G401 (cell line): ENCODE measurements at regions not wholly inside any gene's neighbourhood (a gene's known extent, or its start where the extent isn't known, plus 50 kb on each side); places are given as distances from the start of the nearest gene placed in this dataset.

Experiments
- DNase-seq: peaks from one replicate; pipeline ENCODE4 v3.0.0-alpha.2; 2015; ENCODE audit warnings: low spot score
- in situ Hi-C: cut with HindIII; loops from 2 replicates; pipeline ENCODE4 v1.10.0; 2016; ENCODE audit warnings: low sequenced_read_pairs, mixed read lengths

DNA sequence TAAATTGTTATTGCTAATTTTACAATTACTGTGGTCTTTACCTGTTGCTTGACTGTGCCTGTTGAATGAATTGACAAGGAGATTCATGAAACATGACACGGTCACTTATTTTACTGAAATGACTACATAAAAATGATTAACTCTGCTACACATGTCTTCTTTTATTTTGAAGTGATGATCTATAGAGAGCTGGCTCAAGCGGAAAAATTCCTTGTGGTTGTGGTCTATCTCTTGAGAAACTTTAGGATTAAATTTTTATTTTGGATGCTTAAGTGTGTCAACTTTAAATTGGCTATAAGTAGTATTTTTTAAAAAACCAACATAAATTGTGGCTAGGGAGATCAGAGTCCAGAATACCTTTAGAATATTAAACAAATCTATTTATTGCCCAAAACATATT is 131.8 kb upstream of the PITX2 start:
- DNase-seq, result no peak
- in situ Hi-C loops, result no loop called here

DNA sequence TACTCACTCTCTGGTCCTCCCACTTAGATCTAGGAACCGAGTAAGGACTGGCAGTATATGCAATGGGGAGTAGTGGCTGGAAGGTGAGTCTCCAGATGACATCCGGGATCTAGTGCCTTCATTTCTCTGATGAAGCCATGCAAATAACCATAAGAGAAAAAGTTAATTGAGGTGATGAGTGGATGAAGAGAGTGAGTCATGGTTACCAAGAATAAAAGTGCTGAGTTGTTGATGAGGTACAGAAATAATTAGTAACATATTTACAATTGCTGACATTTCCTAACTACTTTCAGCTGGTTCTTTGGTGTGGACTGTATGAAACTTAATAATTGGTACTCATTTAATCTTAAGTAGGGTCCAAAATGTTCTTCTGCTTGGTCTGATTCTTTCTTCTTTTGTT is 146.7 kb upstream of the PITX2 start:
- DNase-seq, result no peak
- in situ Hi-C loops, result no loop called here

DNA sequence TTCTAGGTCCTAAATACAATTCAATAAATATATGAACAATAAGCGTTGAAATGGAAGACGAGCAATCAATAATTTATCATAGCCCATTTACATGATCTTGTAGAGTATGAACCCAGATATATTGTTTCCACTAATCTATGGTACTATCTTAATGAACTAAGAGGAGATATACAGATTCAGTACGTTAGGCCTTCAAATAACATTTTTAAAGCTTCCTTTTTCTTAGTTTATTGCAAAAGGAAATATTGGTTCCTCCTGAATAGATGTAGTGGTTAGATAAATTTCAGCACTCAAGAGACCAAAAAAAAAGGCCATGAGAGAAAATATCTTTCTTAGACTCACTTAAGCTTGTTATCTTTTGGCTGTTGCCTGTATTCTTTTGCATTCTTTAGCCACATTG is 147.5 kb upstream of the PITX2 start:
- in situ Hi-C loops, result no loop called here
- no peak for DNase-seq

DNA sequence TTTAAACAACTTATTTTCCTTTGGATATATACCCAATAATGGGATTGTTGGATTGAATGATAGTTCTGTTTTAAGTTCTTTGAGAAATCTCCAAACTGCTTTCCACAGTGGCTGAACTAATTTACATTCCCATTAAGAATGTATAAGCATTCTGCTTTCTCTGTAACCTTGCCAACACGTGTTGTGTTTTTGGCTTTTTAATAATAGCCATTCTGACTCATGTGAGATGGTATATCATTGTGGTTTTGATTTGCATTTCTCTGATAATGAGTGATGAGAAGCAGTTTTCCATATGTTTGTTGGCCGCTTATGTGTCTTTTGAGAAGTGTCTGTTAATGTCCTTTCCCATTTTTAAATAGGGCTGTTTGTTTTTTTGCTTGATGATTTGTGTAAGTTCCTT is 155.6 kb upstream of the PITX2 start:
- no peak for DNase-seq
- in situ Hi-C loops, result no loop called here

DNA sequence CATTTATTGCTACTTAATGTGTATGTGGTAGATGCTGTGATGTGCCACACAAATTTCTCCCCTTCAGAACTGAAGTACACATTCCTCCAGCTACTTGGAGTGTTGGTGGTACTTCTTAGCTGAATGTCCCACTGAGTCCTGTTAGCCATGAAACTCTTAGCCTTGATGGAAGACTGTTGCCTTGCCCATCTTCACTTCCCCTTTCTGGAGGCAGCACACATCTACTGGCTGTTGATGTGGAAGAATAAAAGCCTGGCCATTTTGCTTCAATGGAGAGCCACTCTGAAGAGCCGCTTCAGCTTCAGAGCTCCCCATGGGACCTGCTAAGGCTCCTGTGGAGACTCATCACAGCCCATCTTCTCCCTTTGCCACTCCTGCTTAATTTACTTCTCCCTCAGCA is 157.7 kb upstream of the PITX2 start:
- no peak for DNase-seq
- in situ Hi-C loops, result no loop called here

DNA sequence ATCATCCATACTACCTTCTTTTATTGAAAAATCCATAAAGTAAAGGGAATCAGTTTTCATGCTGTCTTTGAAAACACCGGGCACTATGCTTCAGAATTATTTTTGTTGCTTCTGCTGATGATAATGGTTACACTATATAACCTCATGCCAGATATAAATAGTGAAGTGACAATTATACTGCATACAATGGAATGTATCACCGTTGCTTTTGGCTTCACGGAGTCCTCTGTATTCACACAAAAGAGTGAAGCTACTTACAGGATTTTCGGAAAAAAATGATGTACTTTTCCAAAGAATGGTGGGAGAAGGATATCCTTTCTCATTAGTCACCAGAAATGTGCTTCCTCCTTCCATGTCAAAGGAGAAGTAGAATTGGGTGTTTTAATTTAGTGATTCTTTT is 159.1 kb upstream of the PITX2 start:
- DNase-seq, result no peak
- in situ Hi-C loops, result no loop called here

DNA sequence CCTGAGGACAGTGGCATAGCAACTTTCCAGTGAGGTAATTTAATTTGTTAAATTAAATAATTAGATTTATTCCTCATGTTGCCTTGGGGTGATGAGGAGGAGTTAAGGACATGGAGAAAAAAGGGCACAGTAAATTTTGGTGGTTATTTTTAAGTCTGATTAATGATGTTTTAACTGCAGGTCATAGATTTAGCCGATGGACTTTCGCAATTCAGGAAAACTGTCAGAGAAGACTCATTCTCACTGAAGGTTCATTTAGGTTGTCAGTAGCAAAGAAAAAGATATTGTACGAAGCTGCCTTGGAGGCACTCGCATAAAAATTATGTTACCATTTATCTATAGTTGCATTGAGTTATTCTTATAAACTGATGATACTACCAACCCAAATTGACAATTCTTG is 164.2 kb upstream of the PITX2 start:
- in situ Hi-C loops, result no loop called here
- no peak for DNase-seq

DNA sequence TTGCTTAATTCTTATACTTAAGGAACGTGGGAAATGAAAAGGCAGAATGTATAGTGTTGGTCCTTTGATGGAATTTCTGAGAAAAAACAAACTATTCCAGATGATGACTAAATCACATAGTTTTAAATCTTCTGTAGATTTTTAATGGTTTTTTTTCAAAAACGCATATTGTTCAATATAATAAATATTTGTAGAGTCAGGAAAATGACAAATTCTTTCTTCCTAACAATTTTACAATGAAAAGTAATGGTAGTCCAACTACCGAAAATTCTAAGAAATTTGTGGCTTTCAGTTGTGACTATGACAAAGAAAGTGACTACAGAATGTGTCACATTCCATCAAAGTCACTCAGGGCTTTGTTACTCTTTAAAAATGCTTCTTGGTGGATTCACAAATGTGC is 164.8 kb upstream of the PITX2 start:
- no peak for DNase-seq
- in situ Hi-C loops, result no loop called here

DNA sequence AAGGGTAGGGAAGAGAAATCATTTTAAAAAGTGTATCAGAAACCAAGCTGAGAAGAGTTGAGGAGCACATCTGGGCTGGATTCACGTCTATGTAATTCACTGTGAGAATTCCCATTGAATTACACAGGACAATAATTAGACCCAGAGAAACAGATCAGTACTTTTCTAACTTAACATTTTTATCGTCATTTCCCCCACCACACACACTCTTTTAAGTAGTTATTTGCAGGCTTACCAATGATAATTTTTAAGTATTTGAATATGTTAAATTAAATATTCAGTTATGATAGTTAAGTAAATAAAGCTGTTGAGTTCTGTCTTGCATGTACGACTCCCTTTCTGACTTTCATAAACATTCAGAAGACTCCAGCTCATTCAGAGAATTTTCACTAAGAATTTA is 165.4 kb upstream of the PITX2 start:
- in situ Hi-C loops, result no loop called here
- DNase-seq, result no peak

DNA sequence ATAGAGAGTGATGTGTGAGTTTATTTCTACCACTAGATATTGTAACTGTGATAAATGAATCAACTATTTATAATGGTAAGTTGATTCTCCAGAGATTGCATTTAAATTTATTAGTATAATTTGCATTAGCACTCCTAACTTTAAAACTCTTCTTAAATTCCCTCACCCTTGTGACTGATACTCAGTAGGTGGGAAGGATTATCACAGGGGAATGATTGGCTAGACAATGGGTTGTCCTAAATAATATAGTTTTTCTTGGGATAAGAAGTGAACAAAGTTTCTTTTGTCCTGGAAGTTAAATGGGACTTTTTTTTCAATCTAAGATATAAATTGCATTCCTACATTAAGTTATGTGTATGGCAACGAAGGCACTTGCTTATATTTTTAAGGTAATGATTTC is 169.2 kb upstream of the PITX2 start:
- in situ Hi-C loops, result no loop called here
- DNase-seq, result no peak

DNA sequence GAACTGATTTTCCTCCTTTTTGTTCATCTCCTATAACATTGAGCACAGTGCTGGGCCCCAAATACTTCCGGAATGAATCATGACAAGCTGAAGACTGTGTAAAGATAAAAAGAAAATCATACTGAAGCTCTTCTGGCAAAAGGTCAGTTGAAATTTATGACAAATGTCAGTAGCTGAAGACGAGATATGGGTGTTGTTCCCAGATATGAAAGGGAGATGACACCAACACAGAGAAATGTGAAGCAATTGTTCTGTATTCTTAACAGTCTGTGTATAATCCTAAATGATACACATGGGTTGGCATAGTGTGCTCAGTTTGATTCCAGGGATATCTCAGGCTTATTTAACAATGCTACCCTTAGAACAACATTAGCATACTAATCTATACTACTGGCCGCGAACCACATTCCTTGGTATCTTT is 170.5 kb upstream of the PITX2 start:
- DNase-seq, result no peak
- in situ Hi-C loops, result no loop called here

DNA sequence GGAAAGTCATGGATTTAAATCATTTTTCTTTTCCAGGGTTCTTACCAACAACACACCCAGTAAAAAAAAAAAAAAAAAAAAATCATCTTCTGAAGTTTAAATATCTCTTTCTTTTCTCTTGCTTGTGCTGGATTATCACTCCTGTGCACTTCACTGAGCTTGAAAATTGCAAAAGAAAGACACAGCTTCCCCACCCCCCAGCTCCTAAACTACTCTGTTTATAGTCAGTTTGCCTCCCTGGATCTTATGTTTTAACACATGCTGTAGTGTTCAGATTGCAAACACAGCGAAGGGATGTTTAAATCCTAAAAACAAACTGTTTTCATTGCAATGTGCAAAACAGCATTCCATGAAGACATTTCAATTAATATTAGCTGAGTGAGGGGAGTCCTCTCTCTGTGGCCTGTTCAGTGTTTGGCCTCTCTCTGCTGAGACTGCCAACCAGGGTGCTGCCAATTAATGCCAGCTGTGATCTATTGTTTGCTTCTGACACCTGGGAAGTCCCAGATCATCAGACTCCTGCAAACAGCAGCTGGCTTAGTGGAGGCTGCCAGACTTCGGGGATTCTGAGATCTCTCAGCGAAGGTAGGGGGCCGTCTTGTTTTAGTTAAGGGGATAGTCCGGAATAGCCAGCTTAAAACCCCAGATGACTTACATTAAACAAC is 171.1 kb upstream of the PITX2 start:
- in situ Hi-C loops, result no loop called here
- DNase-seq, result no peak

DNA sequence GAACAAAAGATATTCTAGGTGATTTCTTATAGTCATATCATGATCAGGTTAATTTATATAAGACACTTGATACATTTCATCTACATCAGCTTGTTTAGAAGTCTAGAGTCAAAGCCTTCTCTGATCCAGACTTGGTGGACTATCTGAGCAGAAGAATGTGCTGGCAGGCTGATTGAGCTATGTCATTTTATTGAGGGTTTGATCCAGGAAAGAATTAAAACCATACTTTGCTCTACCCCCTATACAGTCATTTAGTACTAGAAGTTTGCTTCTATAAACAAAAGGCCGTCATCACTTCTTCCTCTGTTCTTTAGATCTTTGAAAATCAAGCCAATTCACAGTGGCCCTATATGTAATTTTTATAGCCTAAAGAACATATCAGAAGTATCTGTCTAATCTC is 173.1 kb upstream of the PITX2 start:
- in situ Hi-C loops, result no loop called here
- no peak for DNase-seq

DNA sequence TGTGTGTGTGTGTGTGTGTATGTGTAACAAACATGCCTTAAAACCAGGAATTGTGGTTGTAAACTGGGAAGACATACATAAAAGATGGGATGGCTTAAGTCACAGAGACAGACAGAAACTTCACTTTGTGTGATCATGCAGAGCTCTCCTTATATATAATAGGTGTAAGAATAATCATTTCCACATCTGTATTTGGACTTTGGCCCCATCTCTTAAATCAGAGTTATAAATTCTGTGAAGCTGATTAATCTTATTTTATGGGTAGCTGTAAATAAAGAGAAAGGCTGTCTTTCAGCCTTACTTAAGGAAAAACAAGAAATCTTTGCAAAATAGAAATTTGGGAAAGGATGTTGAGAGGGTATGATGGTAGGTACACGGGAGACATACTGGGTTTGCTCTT is 174.6 kb upstream of the PITX2 start:
- DNase-seq, result no peak
- in situ Hi-C loops, result no loop called here

DNA sequence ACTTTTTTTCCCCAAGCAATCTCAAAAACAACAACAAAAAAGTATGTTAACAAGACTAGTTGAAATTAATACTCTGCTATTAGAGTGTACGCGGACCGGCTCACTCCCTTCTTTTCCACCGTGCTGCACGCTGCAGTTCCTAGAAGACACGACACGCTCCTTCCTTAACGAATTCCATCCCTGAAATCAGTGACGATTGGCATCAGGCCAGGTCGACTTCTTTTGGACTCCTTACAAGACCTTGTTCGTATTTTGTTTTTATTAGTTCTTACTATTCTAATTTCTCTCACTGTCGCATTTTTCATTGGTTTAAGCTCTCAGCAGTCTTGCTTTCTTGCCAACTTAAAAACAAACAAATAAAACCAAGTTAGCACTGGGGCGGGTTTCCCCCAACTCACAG is 175.8 kb upstream of the PITX2 start:
- no peak for DNase-seq
- in situ Hi-C loops, result no loop called here

DNA sequence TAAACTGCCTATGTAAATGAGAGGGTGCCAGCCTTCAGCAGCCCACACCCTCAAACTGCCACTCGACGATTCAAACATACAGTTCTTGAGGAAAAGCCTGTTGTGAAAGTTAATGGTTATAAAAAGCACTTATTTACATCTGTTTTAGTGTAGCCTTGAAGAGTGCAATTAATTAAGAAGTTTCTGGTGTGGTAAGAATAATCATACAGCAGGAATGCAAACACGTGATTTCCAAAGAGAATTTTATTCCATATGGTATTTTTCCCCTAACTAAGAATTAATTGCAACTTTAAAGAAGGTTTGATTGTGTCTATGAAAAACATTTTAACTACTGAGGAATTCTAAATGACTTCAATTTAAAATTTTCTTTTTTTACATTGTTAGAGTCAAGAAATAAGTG is 176.3 kb upstream of the PITX2 start:
- no peak for DNase-seq
- in situ Hi-C loops, result no loop called here

DNA sequence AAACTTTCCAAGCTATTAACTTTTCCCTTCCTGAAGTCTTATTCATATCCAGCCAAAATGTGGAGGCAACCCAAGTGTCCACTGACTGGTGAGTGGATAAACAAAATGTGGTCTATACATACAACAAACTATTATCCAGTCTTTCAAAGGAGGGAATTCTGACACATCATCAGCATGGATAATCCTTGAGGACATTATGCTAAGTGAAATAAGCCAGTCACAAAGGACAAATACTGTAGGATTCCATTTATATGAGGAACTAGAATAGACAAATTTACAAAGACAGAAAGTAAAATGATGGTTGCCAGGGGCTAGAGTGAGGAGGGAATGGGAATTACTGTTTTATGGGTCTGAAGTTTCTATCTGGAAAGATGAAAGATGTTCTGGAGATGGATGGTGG is 178.7 kb upstream of the PITX2 start:
- in situ Hi-C loops, result no loop called here
- DNase-seq, result no peak

DNA sequence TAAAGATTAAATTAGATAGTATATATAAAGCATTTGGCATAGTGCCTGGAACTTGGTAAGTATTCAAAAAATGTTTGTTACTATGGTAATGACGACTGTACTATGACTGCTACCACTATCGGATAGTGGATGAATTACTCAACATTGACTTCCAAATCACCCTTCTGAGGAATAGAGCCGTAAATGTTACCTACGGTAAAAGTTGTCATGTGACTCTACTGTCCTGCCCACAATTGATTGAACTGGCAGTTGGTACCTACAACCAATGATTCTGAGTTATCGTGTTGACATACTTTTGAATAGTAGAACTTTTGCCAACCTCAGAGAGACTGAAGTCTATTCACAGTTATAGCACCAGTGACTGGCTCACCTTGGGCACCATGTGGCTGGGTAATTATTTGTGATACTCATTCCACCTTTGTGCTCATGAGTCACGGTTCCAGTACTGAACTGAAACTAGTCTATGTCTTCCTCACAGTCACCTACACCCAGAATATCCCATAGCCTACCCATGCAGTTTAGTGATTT is 185.5 kb upstream of the PITX2 start:
- DNase-seq, result no peak
- in situ Hi-C loops, result no loop called here

DNA sequence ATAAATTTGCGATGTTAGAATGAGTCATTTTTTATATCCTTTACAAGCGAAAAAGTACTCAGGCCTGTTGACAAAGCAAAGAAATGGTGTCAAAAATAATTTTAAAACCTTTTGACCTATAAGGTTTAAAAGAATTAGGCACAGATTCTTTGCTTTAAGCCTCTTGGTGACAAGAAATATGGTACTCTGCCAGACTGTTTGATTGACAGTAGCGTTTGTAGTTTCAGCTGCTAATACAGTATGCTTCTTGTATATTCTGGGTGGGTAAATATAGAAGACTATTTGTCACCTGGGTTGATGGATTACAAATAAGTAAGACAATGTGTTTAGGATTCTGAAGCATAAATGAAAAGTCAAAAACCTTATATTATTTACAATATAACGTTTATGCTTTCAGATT is 193.1 kb upstream of the PITX2 start:
- in situ Hi-C loops, result no loop called here
- DNase-seq, result no peak

DNA sequence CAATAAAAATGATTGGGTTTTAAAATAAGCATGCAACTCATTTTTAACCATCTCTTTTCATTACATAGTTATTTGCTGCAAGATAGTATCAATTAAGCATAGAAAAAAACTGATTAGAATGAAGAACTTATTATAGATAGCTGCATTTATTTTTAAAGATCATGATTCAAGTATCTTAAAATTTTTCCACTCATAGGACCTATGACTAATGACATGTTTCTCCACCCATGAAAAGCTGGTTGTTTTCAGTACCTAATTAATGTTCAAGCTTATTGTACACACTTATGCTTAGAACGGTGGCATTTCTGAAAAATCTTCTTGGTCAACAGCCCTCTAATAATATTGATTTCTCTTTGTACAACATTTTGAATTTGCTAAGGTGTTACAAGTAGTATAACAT is 193.5 kb upstream of the PITX2 start:
- no peak for DNase-seq
- in situ Hi-C loops, result no loop called here

DNA sequence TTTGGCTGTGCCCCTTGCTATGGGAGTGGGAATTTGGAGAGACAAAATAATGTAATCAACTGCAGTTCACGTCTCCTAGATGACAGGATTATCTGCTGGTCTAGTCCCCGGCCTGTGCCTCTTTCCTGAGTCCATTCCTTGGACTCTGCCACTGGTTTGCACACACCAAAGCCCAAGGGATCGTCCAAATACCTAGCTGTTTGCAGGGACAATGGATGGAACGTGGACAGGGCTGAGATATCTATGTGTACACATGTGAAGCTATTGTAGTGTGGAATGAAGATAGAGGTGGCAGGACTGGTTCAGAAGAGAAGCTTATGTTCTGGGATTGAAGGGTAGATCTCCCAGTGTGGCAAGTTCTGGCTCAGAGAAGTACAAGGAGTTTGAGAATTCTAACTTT is 198.3 kb upstream of the PITX2 start:
- in situ Hi-C loops, result no loop called here
- no peak for DNase-seq

DNA sequence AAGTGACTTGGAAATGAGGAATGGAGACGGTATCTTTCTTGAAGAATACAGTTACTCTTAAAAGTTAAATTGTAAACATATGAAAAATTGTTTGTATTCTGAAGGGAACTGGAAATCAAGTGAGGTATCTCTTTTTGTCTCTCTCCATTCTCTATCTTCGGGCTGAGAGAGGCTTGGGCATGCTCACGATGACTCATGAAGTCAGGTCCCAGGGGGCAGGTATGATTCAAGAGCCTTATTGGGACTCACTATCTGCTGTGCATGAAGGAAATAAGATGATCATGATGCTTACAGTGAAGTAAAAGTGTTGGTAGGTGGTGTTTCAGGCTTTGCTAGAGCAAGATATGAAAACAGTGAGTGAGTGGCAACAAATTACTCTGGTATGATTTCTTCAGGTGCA is 200.4 kb upstream of the PITX2 start:
- in situ Hi-C loops, result no loop called here
- DNase-seq, result no peak
